HG03457 (cell line): ENCODE measurements at regions not wholly inside any gene's neighbourhood (a gene's known extent, or its start where the extent isn't known, plus 50 kb on each side); places are given as distances from the start of the nearest gene placed in this dataset.
"Not testable (repeated sequence)": the region's sequence is repeated elsewhere in the genome, so short reads cannot be mapped to it uniquely, and the experiment has no call there.

Experiments
- ATAC-seq: cut with Tn5 transposase; IDR thresholded peaks from one replicate; pipeline ENCODE4 v1.9.1; 2021; ENCODE audit warnings: moderate number of reproducible peaks; ENCODE audit not compliant: unreplicated experiment

DNA sequence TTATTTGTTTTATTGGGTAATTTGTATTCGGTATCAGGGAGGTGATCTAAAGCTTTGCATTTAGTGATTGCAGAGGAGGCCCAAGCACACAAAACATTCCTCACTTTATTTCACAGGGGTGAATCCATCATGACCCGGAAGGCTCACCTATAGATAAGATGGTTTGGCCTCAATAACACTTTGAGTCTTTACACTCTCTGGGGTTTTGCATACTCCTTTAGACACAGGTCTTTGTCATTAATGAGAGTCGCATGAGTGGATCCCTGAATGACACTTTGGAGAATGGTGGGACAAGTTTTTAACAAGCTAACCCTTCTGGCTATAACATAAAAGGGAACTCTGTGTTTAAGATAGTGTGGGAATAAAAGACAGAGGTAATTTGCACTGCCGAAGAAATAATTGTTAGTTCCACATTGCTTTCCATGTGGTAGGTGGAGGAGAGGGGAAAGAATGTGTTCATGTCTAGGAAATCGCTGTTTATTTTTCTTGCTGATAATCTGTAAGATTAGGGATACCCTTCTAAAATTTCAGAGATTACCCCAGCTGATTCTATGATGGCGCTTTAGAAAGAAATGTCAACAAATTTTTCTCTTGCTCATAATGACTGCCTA lies 455.8 kb downstream of the TFEC start:
- ATAC-seq = no peak

DNA sequence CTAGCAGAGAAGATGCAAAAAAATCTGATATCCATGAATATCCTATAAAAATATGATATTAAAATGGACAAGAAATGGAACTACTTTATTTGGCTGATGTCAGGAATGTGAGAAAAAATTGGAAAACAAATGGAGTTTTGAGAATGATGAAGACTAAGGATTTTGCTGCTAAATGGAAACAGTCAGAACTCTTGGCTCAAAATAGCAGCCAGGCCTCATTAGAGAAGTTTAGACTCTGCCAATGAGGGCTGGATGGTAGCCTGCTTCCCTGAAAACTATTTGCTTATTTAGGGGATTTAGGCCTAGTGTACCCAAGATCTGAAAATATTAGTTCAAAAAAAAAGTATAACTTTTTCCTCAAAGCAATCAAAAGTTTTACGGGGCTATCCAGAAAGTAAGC lies 458.5 kb downstream of the TFEC start:
- ATAC-seq = no peak

DNA sequence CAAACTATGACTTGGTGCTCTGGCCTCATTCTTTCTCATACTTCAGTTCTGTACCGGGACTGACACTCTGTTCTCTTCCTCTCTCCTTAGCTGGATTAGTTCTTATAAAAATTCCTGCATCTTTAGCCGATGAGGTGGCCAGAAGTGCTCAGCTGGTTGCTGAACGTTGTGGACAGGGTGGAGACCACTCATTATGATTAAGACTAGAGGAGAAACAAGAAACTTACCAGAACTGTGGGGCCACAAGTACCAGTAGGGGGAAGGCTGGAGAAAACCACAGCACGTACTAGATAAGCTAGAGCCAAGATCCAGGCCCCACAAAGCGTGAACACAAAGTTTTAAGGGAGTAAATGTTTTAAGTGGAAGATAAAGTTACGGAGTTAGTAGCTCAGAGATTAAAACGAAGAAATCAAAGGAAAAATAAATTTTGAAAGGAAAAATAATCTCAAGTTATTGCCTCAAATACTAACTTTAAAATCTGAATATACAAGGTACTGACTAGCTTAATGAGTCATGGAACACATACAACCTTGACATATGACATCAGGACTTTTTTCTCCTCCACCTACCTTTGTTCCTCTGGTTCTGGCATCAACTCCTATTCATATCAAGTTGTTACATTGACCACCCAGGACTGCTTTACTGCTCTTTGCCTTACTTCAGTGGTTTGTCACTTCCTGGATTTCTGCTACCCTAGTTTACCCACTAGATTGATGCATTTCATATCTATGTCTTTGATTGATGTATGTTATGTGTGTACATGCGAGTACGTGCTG lies 469.0 kb downstream of the TFEC start:
- no peak for ATAC-seq

DNA sequence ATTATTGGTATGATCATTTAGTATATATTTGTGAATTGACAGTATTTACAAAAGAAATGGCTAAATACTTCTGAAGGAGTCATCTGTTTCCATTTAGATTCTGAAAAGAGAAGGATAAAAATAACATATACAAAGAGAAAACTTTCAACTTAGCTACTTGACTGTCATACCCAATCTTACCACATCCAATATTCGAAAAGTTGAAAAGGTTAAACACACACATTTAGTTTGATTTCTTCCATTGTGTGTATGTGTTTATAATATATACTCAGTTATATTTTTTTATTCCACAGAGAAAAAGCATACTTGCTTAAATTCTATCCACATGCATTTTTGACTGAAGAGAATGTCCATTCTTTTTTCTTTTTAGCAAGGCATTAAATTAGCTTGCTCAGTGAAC lies 470.7 kb downstream of the TFEC start:
- no peak for ATAC-seq

DNA sequence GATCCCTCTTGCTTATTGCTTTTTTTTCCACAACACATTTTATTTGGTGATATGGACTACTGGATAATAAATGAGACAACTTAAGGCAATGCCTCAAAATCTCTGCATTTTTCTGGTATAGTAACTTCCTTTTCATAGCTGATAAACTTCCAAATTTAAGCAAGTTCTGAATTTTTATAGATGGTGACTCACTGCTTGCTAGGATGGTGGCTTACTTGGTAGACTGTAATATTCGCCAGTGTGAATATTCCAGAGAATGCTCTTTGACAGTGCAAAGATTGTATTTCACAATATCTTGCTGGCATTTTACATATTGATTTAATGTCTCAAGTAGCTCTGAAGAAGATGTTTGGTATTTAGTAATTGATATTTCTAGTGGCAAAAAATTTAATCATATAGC lies 472.4 kb downstream of the TFEC start:
- no peak for ATAC-seq

DNA sequence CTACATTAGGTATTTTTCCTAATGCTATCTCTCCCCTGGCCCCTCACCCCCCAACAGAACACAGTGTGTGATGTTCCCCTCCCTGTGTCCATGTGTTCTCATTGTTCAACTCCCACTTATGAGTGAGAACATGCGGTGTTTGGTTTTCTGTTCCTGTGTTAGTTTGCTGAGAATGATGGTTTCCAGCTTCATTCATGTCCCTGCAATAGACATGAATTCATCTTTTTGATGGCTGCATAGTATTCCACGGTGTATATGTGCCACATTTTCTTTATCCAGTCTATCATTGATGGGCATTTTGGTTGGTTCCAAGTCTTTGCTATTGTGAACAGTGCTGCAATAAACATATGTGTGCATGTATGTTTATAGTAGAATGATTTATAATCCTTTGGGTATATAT lies 473.3 kb downstream of the TFEC start:
- not testable (repeated sequence) for ATAC-seq

DNA sequence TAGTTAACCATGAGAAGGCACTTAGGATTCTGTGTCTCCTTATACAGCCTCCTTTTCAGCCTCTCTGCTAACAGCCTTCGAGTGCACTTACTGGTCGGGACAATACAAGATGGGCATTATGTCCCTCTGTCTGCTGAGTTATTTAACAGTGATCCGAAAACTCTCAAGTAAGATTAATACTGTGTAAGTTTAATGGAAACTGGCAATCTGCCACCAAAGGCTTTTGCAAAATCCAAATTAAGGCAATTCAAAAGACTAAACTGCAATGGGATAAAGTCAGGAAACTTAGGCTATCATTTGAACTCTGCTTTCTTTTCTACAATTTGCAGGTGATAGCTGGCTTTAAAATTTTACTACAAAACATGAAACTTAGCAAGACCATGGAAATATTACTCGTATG lies 477.8 kb downstream of the TFEC start:
- ATAC-seq = no peak

DNA sequence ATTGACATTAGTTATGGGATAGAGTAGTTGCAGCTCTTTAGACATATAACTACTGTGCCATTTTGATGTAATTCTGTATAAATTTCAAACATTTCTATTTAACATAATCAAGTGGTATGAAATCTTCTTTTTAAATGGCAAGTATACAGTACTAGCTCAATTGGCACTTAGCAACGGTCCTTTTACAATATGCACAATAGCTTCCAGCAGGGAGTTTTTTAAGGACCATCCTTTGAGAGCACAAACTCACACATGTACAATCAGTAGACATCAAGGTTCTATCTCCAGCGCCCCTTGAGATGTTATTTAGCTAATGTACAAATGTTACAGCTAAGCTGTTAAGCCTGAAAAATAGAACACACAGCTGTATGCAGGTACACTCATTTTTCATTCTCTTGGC lies 480.7 kb downstream of the TFEC start:
- ATAC-seq = no peak

DNA sequence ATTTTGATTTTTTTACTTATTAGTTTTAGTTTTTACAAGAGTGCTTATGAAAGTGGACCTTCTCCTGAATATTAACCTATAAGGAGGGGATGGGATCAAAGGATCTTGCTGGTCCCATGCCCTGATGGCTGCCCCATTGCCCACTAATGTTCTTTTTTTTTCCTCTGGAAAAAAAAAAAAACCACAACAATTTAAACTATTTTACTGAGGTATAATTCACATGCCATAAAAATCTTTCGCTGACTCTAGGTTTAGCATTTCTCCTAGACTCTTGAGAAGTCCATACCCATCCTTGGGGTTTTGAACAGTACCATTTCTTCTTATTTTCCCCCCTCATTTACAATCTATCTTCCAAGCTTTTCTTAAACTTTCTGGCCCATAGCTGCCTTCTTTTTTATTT lies 481.8 kb downstream of the TFEC start:
- ATAC-seq = no peak

DNA sequence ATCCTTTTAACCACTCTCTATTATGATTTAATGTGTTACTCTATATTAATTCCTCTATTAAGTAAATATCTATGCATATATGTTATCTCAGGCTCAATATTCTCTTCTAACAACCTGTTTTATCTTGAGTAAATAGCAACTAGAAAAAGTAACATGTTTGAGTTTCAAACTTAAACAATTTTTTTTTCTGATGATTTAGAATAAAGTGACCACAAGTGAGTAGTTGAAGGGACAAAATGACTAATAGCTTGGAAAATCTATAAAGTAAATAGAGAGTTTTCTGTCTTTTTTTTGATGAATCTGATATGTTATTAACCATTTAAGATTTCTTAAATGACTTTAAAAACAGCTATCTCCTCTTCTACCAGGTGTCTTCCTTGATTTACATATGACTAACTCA lies 483.8 kb downstream of the TFEC start:
- ATAC-seq = no peak

DNA sequence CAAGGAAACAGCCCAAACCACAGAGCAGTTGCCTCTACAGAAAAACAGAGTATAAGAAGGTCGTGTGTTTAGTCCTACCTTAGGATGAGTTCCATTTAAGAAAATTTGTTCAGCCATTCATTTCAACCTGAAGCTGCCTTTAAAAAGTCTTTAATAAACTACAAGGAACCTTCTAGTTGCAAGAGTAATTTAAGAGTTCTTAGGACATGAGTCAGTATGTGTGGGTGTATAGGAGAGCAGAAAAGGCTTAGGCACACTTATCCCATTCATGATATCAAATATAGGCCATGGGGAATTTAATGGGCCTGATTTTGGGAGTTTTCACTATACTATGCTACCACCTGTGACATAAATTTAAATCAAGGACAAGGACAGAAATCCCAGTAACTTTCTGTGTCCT lies 496.8 kb downstream of the TFEC start:
- no peak for ATAC-seq

DNA sequence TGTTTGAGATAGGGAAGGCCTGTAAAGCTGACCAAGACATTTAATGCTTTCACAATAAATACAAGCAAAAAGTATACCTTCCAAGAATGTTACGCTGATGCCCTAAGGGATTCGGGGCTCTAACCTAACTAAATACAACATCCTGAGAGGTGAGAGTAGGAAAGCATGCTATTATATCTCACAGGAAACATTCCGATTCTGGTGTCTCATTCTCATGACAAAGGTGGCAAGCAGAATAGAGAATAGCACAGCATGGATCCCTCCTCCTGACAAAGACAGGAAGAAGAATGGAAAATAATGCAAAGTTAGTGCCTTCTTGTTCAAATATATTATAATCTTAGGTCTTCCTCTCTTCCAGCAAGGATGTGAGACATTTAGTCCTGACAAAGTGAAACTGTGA lies 504.3 kb downstream of the TFEC start:
- ATAC-seq = no peak

DNA sequence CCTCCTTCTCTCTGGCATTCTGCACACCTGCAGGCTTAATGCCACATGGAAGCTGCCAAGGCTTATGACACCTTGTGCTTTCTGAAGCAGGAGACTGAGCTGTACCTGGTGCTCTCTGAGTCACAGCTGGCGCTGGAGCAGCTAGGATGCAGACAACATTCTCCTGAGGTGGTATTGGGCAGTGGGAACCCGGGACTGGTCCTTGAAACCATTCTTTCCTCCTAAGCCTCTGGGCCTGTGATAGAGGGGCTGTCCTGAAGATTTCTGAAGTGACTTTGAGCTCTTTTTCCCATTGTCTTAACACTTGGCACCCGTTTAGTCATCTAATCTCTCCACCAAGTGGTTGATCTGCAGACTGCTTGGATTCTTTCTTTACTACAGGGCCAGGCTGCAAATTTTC lies 508.4 kb downstream of the TFEC start:
- no peak for ATAC-seq

DNA sequence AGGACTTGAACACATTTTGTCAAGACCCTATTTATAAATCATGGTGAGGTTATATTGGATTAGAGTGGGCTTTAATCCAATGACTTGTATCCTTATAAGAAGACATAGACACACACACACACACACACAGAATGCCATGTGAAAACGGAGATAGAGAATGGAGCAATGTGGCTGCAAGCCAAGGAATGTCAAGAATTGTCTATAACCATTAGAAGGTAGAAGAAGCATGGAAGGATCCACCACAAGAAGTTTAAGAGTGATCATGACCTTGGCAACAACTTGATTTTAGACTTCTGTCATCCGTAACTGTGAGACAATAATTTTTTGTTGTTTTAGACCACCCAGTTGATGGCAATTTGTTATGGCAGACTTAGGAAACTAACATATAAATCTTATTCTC lies 514.2 kb downstream of the TFEC start:
- no peak for ATAC-seq

DNA sequence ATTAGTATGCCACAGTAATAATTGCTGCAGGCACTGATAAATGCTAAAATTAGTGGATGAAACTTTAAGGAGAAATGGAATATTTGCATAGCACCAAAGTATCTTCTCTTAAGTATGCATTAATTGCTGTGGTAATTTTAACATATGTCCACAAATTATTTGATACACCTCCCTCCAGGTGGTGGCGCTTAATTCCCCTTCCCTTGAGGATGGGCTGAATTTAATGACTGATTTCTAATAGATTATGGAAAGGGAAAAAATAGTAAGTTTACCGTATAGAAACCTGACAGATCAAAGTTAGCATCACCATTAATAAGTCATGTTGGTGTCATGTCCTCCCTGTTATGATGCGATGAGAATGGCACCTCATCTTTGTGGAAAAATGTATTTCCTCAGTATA lies 519.2 kb downstream of the TFEC start:
- ATAC-seq = no peak

DNA sequence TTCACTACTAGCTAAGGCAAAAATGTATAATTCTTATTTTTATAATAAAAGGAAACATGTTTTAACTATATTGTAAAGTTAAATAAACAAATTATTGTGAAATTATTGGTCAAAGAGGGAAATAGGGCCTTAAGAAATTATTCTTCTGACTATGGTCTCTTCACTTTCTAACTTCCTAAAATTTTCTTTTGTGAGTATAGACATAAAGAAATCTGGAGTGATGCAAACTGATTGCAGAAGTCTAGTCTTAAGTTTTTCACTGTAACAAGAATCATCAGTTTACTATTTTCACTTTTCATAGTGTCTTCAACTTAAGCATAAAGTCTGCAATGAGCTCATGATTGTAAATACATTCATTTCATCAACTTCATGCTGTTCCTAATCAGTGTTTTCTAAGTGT lies 525.4 kb downstream of the TFEC start:
- no peak for ATAC-seq

DNA sequence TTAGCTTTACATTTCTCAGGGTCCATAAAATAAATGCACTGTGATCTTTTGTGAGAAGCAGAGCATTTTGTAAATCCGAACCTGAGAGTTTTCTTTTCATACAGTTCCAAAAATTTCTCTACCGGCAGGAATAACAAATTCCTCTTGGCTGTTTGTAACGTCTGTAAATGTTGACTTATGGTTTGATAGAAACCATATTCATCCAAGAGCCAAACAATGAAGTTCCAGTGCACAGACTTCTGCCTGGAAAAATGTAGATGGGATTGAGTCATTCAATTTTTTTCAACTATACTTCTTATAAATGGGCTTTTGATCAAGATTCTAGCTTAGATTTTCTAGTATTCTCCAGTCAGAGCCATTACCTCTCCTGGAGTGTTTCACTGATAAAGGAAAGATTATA lies 530.6 kb downstream of the TFEC start:
- ATAC-seq = no peak

DNA sequence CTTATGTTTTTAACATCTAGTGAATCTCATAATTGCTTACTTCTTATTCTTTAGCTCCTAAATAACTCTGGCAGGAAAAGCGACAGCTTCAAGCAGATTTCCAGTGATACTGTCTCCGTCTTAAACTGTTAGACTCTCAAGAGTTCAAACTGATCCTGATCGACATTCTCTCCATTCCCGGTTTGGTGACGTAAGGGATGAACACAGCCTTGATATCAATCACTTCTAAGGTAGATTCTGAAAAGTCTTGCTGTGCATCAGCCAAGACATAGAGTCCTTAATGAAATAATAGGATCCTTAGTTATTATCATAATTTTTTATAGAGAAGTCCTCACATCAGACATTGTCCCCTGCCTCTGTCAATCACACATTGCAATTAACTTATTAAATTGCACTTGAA lies 534.6 kb downstream of the TFEC start:
- ATAC-seq = no peak

DNA sequence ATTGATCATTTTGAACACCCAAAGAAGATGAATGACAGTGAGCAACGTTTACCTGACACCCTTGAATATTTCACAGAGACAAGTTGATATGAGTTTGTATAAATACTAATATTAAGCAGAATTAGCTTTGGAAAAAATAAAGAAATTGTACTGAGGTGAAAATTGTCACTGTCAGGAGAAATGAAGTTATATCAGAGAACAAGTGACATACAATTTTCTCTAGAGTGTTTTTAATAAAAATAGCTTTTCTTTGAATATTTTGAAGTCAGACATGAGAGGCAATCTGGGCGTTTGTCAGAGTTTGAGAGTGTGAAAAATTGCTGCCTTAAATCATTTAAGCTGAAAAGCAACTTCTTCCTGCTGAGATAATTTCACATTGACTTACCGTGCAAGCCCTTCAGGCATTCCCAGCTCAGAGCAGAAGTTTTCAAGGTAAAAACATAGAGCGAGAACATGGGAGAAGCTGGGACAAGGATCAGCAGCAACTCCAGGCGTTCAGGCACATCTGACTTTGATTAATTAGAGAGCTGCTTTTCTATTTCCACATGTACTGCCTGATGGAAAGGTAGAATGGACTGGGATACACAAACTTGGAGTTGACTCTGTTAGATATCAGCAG lies 535.9 kb downstream of the TFEC start:
- no peak for ATAC-seq

DNA sequence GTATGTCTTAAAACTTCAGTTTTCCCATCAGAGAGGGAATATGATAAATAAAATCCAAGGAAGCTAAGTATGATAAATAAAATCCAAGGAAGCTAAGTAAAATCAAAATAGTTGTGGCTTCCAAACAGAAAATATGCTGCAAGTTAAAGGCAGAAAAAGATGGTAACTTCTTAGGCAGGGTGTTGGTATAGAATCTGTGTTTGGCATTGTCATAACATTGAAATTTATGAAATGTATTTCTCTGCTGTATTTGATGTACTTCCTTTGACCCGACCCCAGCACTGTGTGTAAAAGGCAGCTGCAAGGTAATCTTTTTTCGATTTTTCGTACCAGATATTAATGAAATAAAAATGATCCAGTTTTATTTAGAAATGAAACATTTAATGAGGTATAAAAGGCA lies 537.2 kb downstream of the TFEC start:
- no peak for ATAC-seq

DNA sequence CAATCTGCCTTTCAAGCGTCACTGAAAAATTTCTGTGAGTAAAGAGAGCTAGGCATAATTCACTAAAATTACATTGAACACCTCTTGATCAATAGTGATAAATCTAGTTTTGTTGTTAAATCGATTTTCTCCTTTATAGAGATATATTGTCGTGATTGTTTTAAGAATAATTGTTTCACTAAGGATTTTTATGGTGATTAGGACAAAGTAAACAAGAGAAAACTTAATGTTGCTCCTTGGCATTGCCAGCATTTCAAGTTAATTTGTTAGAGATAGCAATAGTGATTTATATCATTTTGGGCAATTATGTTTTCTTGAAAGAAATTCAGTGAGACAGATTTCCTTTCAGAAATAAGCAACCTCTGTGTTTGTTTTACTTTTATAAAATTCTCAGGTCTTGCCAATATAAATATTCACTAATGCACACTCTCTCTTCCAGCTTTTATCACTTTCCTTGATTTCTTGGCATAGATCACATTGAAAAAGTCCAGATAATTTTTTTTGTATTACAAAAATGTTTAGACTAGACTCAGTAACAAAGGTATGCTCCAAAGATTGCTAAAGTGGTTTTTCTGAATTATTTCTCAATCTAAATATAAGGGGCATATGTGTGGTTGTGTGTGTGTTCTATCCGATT lies 538.7 kb downstream of the TFEC start:
- ATAC-seq = no peak

DNA sequence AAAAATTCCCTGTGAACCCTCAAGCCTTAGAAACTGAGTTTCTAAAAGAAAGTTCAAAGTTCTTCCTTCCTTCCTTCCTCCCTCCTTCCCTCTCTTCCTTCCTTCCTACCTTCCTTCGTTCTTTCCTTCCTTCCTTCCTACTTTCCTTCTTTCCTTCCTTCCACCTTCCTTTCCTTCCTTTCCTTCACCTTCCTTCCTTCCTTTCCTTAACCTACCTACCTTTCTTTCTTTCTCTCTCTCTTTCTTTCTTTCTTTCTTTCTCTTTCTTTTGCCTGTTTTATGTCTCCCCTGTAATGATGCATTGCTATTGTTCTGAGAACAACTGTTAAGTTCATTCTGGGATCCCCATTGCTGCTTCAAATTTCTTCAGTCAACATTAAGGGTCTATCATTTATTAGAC lies 551.1 kb downstream of the TFEC start:
- ATAC-seq = no peak
